ENCODE measurements at regions not wholly inside any gene's neighbourhood (a gene's known extent, or its start where the extent isn't known, plus 50 kb on each side); places are given as distances from the start of the nearest gene placed in this dataset.

DNA sequence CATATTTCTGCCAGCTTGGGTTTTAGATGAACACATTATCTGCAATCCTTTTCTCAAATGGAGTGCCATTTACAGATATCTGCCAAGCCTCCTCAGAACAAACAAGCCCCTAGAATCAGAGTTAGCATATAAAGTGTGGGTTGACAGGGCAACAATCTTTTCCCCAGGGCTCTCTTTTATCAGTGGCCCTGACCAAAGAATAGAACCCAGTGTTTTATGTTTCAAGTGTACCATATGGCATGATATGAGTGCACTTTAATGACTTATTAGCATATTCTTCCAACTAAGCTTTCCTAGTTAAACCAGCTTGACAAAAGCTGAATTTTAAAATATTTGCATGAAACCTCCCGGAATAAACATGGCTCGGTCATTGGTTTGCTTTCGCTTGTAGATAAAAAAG is 57.3 kb downstream of the EVX1 start:
- no peak for DNase-seq (ENCODE audit: low spot score)

GRCh38 chr7:27300421-27300820 is 57.8 kb downstream of the EVX1 start:
- DNase-seq (ENCODE audit: low spot score), result no peak

DNA sequence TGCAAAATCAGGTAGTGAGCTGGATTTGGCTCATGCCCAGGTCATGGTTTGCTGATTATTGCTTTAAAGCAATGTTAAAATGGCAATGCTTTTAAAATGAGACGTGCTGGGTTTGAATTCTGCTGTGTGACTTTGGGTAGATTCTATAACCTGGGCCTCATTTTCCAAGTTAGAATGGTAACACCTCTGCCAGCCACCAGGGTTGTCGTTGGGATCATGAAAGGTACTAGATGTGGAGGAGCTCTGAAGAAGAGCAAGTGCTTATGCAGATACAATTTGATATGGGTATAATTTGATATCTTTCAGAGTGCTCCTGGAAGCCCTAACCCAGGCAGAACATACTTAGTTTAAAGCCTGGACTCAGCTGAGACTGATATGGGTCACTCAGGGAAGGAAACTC is 60.0 kb downstream of the EVX1 start:
- no peak for DNase-seq (ENCODE audit: low spot score)

DNA sequence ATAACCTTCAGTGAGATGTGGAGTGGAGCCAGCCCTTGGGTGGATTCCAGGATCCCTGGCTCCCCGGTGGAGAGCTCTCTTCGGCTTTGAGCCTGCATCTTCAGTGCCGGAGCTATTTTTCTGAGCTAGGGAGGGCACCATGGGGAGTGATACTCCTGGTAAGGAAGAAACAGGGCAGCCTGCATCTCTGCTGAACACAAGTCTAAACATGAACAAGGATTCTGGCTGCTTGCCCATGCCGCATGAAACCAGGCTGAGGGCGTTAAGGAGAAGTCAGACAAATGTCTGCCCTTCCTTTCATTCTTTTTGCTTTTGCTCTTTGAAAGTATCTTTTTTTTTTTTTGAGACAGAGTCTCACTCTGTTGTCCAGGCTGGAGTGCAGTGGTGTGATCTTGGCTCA is 60.4 kb downstream of the EVX1 start:
- peak; percentile 86 for DNase-seq (ENCODE audit: low spot score)

DNA sequence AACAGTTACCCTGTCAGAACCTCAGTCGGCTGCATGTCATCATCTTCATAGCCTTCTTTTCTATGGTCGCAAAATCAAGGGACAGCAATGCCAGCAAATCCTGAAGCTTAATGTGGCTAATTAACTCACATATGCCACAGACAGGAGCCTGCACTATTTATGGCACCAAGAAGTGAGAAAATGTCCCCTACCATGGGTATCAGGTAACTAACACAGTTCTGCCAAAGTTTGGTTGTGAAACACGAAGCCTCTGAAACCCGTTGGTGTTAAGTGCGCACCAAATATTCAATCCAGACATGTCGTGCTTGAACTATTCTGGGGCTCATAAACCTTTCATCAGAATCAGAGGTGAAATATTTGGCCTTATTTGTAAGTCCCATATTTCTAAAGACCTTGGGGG is 63.3 kb downstream of the EVX1 start:
- DNase-seq (ENCODE audit: low spot score), result no peak

DNA sequence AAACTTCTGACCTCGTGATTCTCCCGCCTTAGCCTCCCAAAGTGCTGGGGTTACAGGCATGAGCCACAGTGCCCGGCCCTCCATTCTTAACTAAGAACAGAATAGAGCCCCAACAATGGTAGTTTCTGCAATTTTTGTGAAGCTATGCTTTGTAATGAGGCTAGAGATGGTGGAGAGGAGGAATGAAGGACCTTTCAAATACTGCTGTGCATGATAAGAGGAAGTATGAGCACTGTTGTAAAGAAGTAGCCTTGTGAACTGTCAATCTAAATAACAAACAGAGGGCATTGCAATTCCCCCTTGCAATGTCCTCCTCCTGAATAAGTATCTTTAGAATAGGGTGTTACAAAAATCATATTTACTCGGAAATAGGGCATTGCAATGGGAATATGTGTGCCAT is 70.2 kb downstream of the EVX1 start:
- DNase-seq (ENCODE audit: low spot score), result no peak

GRCh38 chr7:27314111-27314510 is 71.5 kb downstream of the EVX1 start:
- DNase-seq (ENCODE audit: low spot score), result peak; percentile 65

- no peak for DNase-seq (ENCODE audit: low spot score)
Observed at GRCh38 chr7:27315066-27315465, 72.5 kb downstream of the EVX1 start.

DNA sequence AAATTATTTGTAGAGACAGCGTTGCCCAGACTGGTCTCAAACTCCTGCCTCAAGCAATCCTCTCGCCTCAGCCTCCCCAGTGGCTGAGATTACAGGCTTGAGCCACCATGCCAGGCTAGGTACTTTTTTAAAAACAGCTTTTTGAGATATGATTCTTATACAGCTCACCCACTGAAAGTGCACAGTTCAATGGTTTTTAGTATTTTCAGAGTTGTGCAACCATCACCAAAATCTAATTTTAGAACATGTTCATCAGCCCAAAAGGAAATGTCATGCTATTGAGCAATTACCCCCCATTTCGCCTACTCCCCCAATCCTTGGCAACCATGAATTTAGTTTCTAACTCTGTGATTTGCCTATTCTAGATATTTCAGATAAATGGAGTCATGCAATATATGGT is 73.7 kb downstream of the EVX1 start:
- DNase-seq (ENCODE audit: low spot score), result no peak

GRCh38 chr7:27324246-27324645 is 81.6 kb downstream of the EVX1 start:
- DNase-seq (ENCODE audit: low spot score), result no peak

DNA sequence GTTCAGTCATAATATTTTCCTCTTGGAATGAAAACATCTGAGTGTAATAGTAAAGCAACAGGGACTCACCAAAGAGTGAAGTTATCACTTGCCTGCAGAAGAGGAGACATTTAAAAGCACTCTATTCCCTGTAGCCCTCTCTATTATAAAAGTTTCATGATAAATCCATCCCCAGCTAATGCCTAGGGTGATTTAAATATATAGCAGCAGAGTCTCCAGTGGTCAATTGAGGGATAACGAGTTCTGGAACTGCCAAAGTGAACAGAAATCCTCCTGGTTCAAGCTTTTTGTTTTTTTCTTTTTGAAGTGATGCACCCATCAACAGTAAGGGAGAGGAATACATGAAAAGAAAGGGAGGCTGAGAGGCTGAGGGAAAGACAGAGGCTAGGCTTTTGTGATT is 87.3 kb downstream of the EVX1 start:
- no peak for DNase-seq (ENCODE audit: low spot score)

DNA sequence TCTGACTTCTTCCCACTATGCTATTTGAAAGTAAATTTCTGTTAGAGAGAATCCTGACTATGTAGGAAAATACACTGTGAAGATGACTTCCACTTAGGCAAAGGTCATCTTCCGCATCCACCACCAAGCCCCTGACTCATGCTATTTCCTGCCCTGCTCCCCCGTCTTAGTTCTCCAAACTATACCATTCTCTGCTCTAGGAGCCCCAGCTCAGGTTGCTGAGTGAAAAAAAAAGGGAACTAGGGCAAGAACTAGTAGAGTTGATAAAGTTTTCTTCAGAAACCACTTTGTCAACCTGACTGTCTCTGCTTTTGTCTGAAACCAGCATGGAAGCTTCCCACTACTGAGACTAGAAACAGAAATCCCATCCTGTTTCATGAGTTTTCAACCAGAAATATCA is 96.9 kb downstream of the EVX1 start:
- DNase-seq (ENCODE audit: low spot score), result no peak

- no peak for DNase-seq (ENCODE audit: low spot score)
Observed at GRCh38 chr7:27344471-27344870, 101.9 kb downstream of the EVX1 start.

- DNase-seq (ENCODE audit: low spot score), result no peak
Observed at GRCh38 chr7:27345164-27345887, 102.7 kb downstream of the EVX1 start.

DNA sequence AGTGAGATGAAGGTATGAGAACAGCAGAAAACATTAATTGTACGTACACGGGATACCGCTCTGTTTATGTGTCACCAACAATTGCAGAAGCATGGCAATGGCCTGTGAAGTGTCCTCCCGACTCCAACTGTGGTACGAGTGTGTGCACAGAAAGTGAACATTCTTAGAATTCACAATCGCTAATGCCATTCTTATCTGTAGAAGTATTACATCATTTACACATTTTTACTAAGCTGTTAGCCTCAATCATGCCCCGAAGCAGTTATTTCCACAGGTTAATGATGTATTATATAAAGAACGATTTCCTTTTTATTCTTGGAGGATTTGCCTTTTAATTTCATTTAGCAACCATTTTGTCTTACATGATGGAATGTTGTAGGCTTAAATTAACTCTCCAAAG is 103.4 kb downstream of the EVX1 start:
- no peak for DNase-seq (ENCODE audit: low spot score)

GRCh38 chr7:27346531-27347275 is 104.1 kb downstream of the EVX1 start:
- peak; percentile 86 for DNase-seq (ENCODE audit: low spot score)

DNA sequence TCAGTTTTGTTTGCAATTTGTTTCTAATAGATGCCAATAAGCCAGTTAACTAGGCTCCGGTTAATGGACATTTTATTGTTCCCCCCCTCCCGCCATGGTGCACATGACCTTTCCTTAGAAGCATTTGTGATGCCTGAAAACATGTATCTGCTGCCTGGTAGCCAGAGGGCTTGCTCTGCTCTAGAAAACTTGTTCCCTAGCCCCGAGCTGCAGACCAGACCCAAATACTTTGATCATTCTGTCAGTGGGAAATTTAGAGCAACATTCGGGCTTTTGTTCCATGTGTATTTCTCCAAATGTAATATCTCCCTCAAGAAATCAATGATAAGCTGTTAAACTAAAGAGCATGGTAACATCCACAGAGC is 104.7 kb downstream of the EVX1 start:
- no peak for DNase-seq (ENCODE audit: low spot score)

DNA sequence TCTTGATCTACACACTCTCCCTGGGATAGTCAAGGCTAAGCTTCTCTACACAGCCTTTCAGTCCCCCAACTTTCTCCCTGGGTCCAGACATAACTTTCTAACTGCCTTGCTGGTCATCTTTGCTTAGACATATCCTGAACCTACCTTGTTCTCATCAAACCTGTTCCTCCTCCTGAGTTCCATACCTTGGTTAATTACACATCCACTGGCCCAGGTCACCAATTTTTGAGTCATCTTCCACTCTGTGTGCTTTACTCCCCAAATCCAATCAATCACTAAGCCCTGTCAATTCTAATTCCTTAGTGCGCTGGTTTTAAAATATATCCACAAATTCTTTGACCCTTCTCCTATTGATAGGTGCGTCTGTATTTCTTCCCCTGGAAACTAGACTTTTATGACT is 107.0 kb downstream of the EVX1 start:
- no peak for DNase-seq (ENCODE audit: low spot score)

DNA sequence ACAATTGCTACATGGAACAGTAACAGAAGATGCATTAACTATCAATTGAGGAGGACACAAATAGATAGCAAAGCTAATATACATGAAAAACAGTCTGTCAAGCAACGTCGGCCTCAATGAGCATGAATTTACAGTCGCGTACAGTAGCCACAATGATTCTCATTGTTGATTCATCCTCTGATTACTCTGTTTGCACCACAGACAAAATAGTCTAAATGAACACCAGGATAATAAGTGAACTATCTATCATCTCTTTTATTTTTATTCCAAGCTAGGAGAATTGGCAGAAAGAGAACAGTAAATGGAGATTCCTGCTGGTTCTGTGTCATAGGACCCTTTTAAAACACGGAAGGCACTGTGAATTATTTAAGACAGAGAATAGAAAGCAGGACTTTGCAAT is 108.5 kb downstream of the EVX1 start:
- DNase-seq (ENCODE audit: low spot score), result no peak

DNA sequence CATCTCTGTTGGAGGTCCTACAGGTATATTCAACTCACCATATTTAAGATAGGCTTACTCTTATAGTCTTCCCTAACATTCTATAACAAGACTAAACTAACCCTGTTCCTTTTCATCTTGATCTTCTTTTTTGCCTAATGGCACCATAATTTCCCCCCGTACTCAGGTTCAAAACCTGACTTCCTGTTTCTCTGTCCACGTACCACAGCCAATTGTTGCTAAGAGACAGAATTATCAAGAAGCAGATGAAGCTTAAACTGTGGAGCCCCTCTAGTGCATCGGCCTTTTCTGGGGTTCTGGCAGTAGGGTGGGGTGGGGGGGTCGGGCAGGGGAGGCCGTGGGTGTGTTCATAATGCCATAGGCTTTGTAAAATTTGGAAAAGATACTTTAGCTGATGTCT is 109.2 kb downstream of the EVX1 start:
- DNase-seq (ENCODE audit: low spot score), result no peak

GRCh38 chr7:27359181-27360125 is 116.9 kb downstream of the EVX1 start:
- DNase-seq (ENCODE audit: low spot score), result no peak

- no peak for DNase-seq (ENCODE audit: low spot score)
Observed at GRCh38 chr7:27361522-27361921, 118.9 kb downstream of the EVX1 start.

DNA sequence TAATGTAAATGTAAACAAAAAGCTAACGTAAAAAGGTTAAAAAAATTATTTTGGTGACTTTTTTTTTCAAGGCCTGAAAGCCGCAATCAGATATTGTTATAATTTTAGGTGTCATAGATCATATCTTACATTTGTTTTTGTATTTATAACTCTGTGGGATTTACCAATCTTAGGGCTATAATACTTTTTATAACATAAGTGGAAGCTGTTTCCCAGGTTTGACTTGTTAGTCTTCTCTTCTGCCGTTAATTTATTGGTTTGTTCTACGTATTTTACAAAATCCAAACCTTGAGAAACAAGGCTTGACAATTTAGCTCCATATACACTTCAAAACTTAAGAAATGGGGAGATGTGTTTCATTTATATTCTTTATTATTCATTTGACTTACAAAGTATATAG is 119.4 kb downstream of the EVX1 start:
- no peak for DNase-seq (ENCODE audit: low spot score)
